Activated gamma-delta T cell treated with Interleukin-2 at 50 U/mL for 16 hours (primary cell): ENCODE measurements at regions not wholly inside any gene's neighbourhood (a gene's known extent, or its start where the extent isn't known, plus 50 kb on each side); places are given as distances from the start of the nearest gene placed in this dataset.

Experiments
- DNase-seq: peaks from one replicate; pipeline ENCODE4 v3.0.0-alpha.2; 2020

DNA sequence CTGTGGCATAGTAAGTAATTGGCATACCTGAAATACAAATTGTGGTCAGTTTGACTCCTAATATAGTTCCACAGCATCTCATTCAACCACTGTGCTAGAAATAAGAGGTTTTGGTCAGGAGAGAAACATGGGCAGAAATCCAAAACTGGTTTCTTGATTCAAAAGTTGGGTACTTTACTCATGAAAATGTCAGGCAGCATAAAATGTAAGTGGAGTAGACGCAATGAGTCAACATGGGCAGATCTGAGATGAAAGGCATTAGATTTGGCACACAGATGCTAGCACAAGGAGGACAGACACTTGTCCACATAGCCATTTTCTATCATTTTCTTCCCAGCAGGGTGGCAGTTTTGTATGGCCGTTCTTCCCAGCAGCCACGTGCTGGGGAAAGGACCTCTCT is 255.8 kb upstream of the CDIN1 start:
- no peak for DNase-seq

DNA sequence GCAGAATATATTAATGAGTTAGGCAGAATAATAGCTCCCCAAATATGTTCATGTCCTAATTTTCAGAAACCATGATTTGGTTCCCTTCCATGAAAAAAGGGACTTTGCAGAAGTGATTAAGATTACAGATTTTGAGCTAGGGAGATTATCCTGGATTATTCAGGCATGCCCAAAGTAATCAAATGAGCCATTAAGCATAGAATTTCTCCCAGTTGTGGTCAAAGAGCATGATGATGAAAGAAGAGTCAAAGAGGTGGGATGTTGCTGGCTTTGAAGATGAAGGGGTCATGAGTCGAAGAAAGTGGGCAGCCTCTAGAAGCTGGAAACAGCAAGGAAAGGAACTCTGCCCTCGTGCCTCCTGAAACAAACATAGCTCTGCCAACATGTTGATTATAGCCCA is 254.2 kb upstream of the CDIN1 start:
- no peak for DNase-seq

DNA sequence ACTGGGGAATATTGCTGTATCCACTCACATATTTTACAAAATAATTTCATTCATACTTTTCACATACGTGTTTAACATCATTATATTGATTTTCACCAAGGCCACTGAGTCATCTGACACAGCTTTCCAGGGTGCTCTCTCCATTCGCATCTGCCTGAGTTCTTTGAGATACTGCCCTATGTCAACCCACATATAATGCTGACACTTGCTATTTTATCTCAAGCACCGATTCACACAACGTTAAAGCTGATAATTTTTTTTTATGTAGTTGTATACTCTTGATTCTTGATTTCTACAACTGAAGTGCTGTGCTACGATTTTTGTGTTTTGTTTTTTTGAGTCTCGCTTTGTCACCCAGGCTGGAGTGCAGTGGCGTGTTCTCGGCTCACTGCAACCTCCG is 249.8 kb upstream of the CDIN1 start:
- DNase-seq, result no peak

DNA sequence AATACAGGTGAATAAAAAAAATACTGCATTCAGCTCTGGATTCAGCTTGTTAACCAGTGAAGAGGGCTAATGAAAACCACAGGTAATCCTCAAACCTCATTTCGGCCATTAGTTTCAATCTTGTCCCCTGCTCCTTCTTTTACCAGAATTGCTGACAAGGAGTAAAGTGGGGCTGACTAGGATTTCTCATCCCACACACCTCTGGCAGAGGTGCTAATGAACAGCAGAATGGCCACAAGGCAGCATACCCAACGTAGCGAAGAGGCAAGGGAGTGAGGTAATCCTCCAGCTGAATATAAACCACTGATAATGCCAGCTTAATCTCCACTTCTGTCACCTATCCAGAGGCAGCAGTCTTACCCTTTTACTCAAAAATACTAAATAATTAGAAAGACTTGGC is 248.8 kb upstream of the CDIN1 start:
- no peak for DNase-seq

GRCh38 chr15:36331531-36332275 is 247.7 kb upstream of the CDIN1 start:
- no peak for DNase-seq

GRCh38 chr15:36332301-36332700 is 247.1 kb upstream of the CDIN1 start:
- DNase-seq, result no peak

GRCh38 chr15:36332896-36333295 is 246.5 kb upstream of the CDIN1 start:
- DNase-seq, result no peak

DNA sequence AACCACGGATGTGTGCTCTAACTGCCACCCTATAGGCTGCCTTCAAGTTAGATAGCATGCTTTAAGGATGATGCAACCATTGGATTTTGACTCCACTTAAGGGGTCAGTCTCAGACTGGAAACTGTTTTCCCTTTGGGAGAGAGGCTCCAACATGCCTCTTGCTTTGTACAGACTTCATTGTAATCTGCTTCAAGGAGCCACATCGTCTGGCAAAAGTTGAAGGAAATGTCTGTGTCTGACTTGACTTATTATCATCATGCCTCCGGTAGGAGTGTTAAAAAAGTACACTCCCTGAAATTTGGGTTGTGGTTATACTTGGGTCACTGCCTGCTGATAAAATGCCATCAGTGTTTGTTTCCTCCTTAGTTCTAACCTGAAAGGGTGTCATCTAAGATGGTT is 245.4 kb upstream of the CDIN1 start:
- DNase-seq, result no peak

GRCh38 chr15:36335224-36335623 is 244.2 kb upstream of the CDIN1 start:
- no peak for DNase-seq

- no peak for DNase-seq
These were observed 243.8 kb upstream of the CDIN1 start for GRCh38 chr15:36335659-36336058.

GRCh38 chr15:36344887-36345286 is 234.5 kb upstream of the CDIN1 start:
- no peak for DNase-seq

DNA sequence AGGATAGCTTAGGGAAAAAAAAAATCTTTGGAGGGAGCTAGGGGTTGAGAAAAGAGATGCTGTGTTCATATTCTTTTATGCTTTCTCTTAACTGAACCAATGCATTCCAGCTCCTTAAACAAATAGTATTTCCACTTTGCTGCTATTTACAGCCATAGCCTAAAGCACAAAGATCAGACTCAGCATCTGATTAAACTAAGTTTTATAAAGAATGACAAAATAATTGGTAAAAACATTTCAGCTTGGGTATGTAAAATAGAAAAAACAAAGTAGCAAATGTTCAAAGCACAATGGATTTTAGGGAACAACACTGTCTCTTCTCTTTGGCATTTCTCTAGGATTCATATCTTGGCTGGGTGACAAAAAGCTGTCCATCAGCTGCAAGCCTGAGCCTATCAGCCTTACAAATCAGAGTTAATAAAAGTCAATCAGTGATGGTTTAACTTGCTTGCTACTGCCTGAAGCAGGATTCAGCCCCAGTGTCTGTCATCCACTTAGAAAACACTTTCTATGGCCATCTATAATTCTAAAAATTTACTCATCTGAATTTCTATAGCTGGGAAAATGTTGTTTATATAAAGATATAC is 232.1 kb upstream of the CDIN1 start:
- DNase-seq, result no peak

DNA sequence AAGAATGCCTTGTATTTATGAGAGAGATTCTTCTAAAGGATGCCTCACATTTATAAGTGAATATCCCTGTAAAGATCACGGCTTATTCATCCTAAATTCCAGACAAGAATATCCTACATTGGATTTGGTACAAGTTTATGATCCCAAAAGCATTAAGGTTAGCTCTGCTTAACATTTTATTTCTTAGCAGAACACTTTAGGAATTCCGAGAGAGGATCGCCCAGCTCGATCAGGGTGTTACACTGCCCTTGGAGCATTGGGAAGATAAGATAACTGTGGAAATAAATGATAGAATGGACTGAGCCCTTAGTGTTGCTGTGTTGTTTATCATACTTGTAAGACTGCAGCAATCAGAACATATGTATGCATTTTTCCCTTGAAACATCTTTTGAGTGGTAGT is 223.0 kb upstream of the CDIN1 start:
- DNase-seq, result no peak

GRCh38 chr15:36356978-36357601 is 222.3 kb upstream of the CDIN1 start:
- DNase-seq, result no peak

DNA sequence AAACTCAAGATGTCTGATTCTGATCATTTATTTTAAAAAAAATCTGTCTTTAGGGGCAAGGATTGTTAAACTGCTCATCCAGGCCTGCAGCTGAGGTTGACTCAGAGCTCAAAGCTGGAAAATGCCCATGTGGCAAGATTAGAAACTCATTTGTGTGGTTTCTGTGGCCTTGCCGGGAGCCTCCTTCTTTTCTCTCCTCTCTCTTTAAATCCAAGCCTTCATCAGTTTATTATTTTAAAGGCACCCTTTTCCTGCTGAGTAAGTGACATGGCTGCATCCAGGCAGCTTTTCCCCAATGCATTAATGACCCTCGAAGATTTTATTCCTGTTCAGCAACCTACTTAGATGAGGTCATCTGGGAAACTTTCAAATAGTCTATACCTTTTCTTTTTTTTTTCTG is 221.3 kb upstream of the CDIN1 start:
- no peak for DNase-seq

- DNase-seq, result no peak
These were observed 220.9 kb upstream of the CDIN1 start for GRCh38 chr15:36358523-36358922.

DNA sequence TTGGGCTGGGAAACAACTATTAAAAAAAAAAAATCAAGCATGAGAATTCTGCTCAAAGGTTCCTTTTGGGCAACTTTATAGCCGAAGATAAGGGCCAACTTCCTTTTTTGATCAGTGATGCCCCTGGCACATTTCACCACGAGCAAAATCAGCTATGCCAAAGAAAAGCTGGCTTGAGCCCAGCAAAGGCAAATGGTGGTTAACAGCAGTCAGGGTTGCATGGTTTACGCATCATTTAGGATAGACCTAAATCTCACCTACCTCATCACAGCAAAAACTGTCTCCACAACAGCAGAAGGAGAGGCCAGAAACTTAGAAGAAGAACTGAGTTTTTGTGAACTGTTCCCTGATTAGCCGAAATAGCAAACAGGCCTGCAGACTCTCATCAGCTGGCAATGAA is 220.1 kb upstream of the CDIN1 start:
- no peak for DNase-seq

- DNase-seq, result no peak
These were observed 218.0 kb upstream of the CDIN1 start for GRCh38 chr15:36361351-36361870.

DNA sequence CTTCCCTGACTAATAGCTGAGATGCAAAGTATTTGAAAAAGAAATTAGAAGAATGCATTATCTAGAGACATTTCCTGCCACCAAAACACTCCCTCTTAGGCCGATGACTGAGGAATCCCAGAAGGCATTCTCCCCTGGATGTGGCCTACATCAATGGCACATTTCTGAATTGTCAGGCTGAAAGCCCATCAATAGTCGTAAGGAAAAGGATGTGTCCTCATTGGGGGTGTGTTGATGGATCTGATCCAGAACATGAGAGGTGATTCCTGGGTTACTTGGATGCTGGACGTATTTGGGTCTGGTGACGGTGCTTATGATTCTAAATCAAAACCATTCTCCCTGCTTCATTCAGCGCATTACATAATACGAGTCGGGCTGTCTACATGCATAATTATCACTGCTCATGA is 216.9 kb upstream of the CDIN1 start:
- no peak for DNase-seq

- no peak for DNase-seq
These were observed 216.1 kb upstream of the CDIN1 start for GRCh38 chr15:36363335-36363734.

GRCh38 chr15:36364377-36364776 is 215.0 kb upstream of the CDIN1 start:
- no peak for DNase-seq

DNA sequence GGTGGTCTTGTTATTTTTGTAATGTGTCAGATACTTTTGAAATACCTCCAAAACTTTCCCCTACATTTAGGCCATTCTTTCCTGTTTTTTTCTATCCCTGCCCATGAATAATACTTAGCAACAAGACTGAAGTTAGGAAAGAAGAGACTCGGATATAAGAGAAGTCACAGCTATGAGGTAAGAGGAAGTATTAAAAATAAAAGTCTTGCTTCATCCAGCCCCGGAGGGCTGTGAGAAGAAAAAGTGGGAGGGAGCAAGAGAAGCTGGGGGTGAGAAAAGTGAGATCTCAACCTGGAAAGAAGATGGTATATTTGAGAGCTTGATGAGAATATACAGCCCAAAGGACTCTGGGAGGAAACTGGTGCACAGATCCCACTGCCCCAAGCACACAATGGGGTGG is 213.5 kb upstream of the CDIN1 start:
- no peak for DNase-seq

DNA sequence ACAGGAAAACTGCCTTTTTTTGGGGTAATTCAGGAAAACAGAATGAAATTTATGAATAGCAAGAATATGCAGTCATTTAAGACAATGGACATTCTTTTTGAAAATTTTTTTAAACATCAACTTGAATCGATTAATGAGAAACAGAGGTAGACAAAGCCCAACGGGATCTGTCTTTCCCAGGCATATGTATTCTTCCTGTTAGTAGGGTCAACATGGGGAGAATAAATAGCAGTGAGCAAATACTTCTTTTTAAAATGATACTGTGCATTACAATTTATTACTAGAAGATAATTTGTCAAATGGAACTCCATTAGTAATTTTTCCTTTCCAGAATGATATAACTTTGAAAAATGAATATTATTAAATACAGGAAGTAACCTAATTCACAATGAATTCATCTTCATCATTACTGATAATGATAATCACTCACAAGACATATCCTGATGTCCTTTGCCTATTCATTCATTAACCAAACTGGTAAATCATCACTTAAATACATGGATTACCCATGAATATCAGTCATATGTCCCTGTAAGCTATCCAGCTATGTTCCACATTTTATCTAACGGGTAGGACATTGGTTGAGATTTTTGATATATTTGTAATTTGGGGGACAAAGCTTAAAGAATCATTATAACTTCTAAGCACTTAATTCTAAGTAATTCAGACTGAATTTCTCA is 209.2 kb upstream of the CDIN1 start:
- DNase-seq, result no peak

GRCh38 chr15:36370731-36371112 is 208.7 kb upstream of the CDIN1 start:
- no peak for DNase-seq
